Neutrophil (primary cell): ENCODE measurements at regions not wholly inside any gene's neighbourhood (a gene's known extent, or its start where the extent isn't known, plus 50 kb on each side); places are given as distances from the start of the nearest gene placed in this dataset.

ENCODE experiments used
- H3K27ac ChIP-seq: fragments of 200-600 bp; sonication (generic); 2 replicates; pipeline ENCODE4 v1.5.1; 2016; ENCODE audit warnings: mild to moderate bottlenecking, moderate library complexity
- H3K27me3 ChIP-seq: fragments of 200-600 bp; sonication (generic); 2 replicates; pipeline ENCODE4 v1.6.0; 2016; ENCODE audit warnings: mild to moderate bottlenecking
- H3K36me3 ChIP-seq: fragments of 200-600 bp; sonication (generic); 2 replicates; pipeline ENCODE4 v1.5.1; 2017
- H3K4me1 ChIP-seq, 2 experiments: fragments of 200-600 bp in 1 of 2; sonication (generic) in 1 of 2; 1 replicate in 1 of 2; 2 replicates in 1 of 2; pipeline versions ENCODE4 v1.5.1 to v1.6.1; 2013 to 2016; ENCODE audit warnings: low read depth in 1 of 2, low read length in 1 of 2, mild to moderate bottlenecking in 1 of 2, moderate library complexity in 1 of 2; ENCODE audit not compliant: control insufficient read depth in 1 of 2, insufficient read depth in 1 of 2
- H3K4me3 ChIP-seq, 2 experiments: fragments of 200-600 bp in 1 of 2; sonication (generic) in 1 of 2; 1 replicate in 1 of 2; 2 replicates in 1 of 2; pipeline ENCODE4 v1.5.1; 2013 to 2016; ENCODE audit warnings: low read depth in 1 of 2, low read length in 1 of 2, mild to moderate bottlenecking in 1 of 2, moderate library complexity in 1 of 2
- H3K9me3 ChIP-seq: fragments of 200-600 bp; sonication (generic); 2 replicates; pipeline ENCODE4 v1.5.1; 2016
- CTCF ChIP-seq: fragments of 200-600 bp; sonication (generic); IDR thresholded peaks from 2 replicates; pipeline ENCODE4 v1.5.1; 2016; ENCODE audit warnings: antibody characterized with exemption

GRCh38 chr13:73358606-73359095, 299.8 kb downstream of the KLF5 start:
- TF ChIP-seq CTCF, result no peak
- no peak overlapping the region for H3K27ac ChIP-seq
- H3K4me1 ChIP-seq, result no peaks in the 10 kb centered on the region
- H3K4me3 ChIP-seq, result no peak overlapping the region
- no peaks in the 10 kb centered on the region for H3K9me3 ChIP-seq
- H3K36me3 ChIP-seq, result no peaks in the 10 kb centered on the region
- H3K27me3 ChIP-seq, result no peaks in the 10 kb centered on the region

DNA sequence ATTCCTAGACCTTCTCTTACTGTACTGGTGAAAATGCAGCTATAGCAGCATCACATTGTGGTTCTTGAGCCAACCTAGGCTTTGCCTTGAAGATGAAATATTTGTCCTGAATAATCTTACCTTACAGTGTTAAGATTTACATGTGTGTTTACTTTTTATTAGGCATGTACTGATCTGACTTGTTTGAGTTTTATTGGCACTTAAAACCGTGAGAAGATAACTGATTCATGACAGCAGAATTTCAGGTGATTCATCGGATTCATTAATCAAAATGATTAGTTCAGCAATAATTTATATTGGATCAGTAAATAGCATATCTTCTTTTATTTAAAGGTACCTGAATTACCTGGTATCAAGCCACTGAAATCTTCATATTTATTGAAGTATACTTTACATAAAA, 296.3 kb downstream of the KLF5 start:
- H3K4me3 ChIP-seq, result no peak overlapping the region
- no peaks in the 10 kb centered on the region for H3K36me3 ChIP-seq
- H3K27ac ChIP-seq, result no peak overlapping the region
- no peaks in the 10 kb centered on the region for H3K27me3 ChIP-seq
- H3K9me3 ChIP-seq, result no peaks in the 10 kb centered on the region
- no peaks in the 10 kb centered on the region for H3K4me1 ChIP-seq
- TF ChIP-seq CTCF, result no peak

DNA sequence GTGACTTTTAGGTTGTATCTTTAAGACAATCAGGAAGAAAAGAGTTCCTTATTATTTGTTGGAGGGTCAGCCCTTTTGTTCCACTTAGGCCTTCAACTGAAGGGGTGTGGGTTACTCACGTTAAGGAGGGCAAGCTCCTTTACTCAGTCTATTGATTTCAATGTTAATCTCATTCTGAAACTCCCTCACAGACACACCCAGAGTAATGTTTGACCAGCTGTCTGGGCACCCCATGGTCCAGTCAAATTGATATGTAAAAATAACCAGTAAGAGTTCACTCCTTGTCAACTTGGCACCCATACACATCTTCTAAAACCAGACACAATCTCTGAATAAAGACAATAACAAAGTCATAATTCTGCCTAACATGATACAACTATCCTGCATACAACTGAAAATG, 292.9 kb downstream of the KLF5 start:
- no peak overlapping the region for H3K4me3 ChIP-seq
- TF ChIP-seq CTCF, result no peak
- no peaks in the 10 kb centered on the region for H3K36me3 ChIP-seq
- H3K4me1 ChIP-seq, result no peaks in the 10 kb centered on the region
- H3K9me3 ChIP-seq, result no peaks in the 10 kb centered on the region
- no peak overlapping the region for H3K27ac ChIP-seq
- H3K27me3 ChIP-seq, result no peaks in the 10 kb centered on the region

DNA sequence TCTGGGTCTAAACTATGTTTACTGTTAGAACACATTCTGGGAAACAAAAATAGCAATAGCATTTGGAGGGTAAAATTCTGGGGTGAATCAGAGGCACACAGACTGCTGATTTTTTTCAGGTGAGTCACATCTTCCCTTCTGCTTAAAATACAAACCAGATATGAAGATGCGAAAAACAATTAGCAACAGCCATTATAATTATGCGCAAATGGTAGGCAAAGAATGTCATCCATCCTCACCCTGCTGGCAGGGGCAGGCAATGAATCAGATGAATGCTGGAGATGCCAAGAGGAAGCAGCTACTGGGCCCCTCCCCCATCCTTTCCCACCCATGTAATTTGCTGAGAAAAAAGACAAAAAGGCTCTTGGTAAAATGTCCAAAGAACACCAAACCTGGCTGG, 282.9 kb downstream of the KLF5 start:
- H3K27ac ChIP-seq, result no peak overlapping the region
- H3K4me1 ChIP-seq, result no peaks in the 10 kb centered on the region
- no peaks in the 10 kb centered on the region for H3K36me3 ChIP-seq
- no peak overlapping the region for H3K4me3 ChIP-seq
- TF ChIP-seq CTCF, result no peak
- H3K27me3 ChIP-seq, result no peaks in the 10 kb centered on the region
- no peaks in the 10 kb centered on the region for H3K9me3 ChIP-seq

DNA sequence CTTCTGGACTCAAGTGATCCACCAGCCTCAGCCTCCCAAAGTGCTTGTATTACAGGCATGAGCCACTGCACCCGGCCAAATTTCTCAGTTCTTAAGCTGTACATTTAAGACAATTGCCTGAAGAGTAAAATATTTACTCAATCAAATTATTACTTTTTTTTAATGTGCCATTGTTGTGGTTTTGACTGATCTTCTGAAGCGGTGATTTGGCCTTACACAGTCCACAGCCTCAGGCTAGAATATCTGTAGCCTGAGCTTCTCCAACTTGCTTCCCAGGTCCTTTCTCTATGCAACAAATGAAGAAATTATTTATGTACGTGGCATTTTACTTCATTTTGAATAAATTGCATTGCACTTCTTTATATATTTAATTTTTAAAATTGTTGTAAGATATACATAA, 281.3 kb downstream of the KLF5 start:
- Histone ChIP-seq H3K4me3 (no peak overlapping the region), H3K27ac (no peak overlapping the region), H3K9me3 (no peaks in the 10 kb centered on the region), H3K36me3 (no peaks in the 10 kb centered on the region), H3K4me1 (no peaks in the 10 kb centered on the region), H3K27me3 (no peaks in the 10 kb centered on the region)
- TF ChIP-seq CTCF, result no peak

DNA sequence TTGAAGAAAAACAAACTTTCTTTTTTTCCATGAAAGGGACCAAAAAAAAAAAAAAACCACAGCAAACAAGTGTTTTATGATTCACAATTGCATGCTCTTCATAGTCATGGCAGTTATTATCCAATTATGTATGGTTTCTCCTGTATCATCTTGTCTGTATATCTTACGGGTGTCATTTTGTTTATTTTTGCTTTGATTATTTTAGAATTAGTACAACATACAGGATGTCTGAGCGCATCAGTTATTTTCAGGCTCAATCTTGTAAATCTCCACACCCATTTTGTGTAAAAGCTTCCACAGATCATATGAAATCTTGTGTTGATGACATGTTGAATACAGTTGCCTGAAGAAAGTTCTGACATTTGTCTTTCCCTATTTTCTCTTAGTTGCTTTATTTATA, 280.3 kb downstream of the KLF5 start:
- no peak overlapping the region for H3K27ac ChIP-seq
- no peaks in the 10 kb centered on the region for H3K27me3 ChIP-seq
- no peaks in the 10 kb centered on the region for H3K9me3 ChIP-seq
- H3K36me3 ChIP-seq, result no peaks in the 10 kb centered on the region
- TF ChIP-seq CTCF, result no peak
- H3K4me3 ChIP-seq, result no peak overlapping the region
- H3K4me1 ChIP-seq, result no peaks in the 10 kb centered on the region
